ENCODE measurements at regions not wholly inside any gene's neighbourhood (a gene's known extent, or its start where the extent isn't known, plus 50 kb on each side); places are given as distances from the start of the nearest gene placed in this dataset.

GRCh38 chr11:10388101-10388500 lies 67.0 kb upstream of the AMPD3 start:
- TF ChIP-seq CTCF (IDR thresholded peaks at IDR 0.05) (no peak), POLR2A (IDR thresholded peaks at IDR 0.05) (no peak)
